H9 (cell line): ENCODE measurements at regions not wholly inside any gene's neighbourhood (a gene's known extent, or its start where the extent isn't known, plus 50 kb on each side); places are given as distances from the start of the nearest gene placed in this dataset.

Experiments used
- DNase-seq: peaks from one replicate; pipeline ENCODE4 v3.0.0-alpha.2; 2017
- H2AFZ ChIP-seq: one replicate; pipeline ENCODE4 v1.6.1; 2013; ENCODE audit warnings: mild to moderate bottlenecking, low read length, control low read depth, moderate library complexity
- H2AK5ac ChIP-seq: 2 replicates; pipeline ENCODE4 v1.6.1; 2013; ENCODE audit warnings: low read length, control low read depth, mixed read lengths; ENCODE audit not compliant: insufficient read length
- H2BK120ac ChIP-seq: one replicate; pipeline ENCODE4 v1.6.1; 2013; ENCODE audit warnings: low read depth, mild to moderate bottlenecking, low read length, control low read depth, inconsistent platforms; ENCODE audit not compliant: poor library complexity, severe bottlenecking
- H2BK12ac ChIP-seq: 2 replicates; pipeline ENCODE4 v1.6.1; 2013; ENCODE audit warnings: low read length, control low read depth, mixed read lengths, low read depth; ENCODE audit not compliant: insufficient read length
- H2BK15ac ChIP-seq: 2 replicates; pipeline ENCODE4 v1.6.1; 2013; ENCODE audit warnings: low read depth, low read length, control low read depth
- H2BK20ac ChIP-seq: one replicate; pipeline ENCODE4 v1.6.1; 2013; ENCODE audit warnings: low read depth, mild to moderate bottlenecking, low read length, control low read depth, inconsistent platforms; ENCODE audit not compliant: poor library complexity, severe bottlenecking
- H2BK5ac ChIP-seq: 2 replicates; pipeline ENCODE4 v1.6.1; 2013; ENCODE audit warnings: low read length, control low read depth, mixed read lengths; ENCODE audit not compliant: insufficient read length
- H3K14ac ChIP-seq: 2 replicates; pipeline ENCODE4 v1.6.1; 2013; ENCODE audit warnings: low read length, control low read depth; ENCODE audit not compliant: insufficient read depth
- H3K18ac ChIP-seq: 2 replicates; pipeline ENCODE4 v1.6.1; 2013; ENCODE audit warnings: low read depth, mild to moderate bottlenecking, mixed read lengths, low read length, control low read depth; ENCODE audit not compliant: insufficient read length
- H3K23ac ChIP-seq: 2 replicates; pipeline ENCODE4 v1.6.1; 2013; ENCODE audit warnings: low read length, control low read depth, mixed read lengths, low read depth; ENCODE audit not compliant: insufficient read length
- H3K23me2 ChIP-seq: 2 replicates; pipeline ENCODE4 v1.6.1; 2013; ENCODE audit warnings: low read depth, mild to moderate bottlenecking, mixed read lengths, low read length, control low read depth; ENCODE audit not compliant: insufficient read length, poor library complexity, severe bottlenecking
- H3K27ac ChIP-seq: 2 replicates; pipeline ENCODE4 v1.5.1; 2013; ENCODE audit warnings: low read length, control low read depth, mixed read lengths, low read depth; ENCODE audit not compliant: insufficient read length
- H3K27me3 ChIP-seq: 2 replicates; pipeline ENCODE4 v1.6.1; 2013; ENCODE audit warnings: low read length, control low read depth, inconsistent platforms; ENCODE audit not compliant: insufficient read depth
- H3K4ac ChIP-seq: 2 replicates; pipeline ENCODE4 v1.6.1; 2013; ENCODE audit warnings: low read depth, mild to moderate bottlenecking, control low read depth, inconsistent platforms, low read length, moderate library complexity
- H3K4me1 ChIP-seq: 2 replicates; pipeline ENCODE4 v1.6.1; 2013; ENCODE audit warnings: low read length, control low read depth, inconsistent platforms; ENCODE audit not compliant: insufficient read depth
- H3K4me2 ChIP-seq: 2 replicates; pipeline ENCODE4 v1.6.1; 2013; ENCODE audit warnings: low read length, control low read depth, mixed read lengths; ENCODE audit not compliant: insufficient read length, insufficient read depth
- H3K56ac ChIP-seq: 2 replicates; pipeline ENCODE4 v1.6.1; 2013; ENCODE audit warnings: low read depth, mild to moderate bottlenecking, mixed read lengths, low read length, control low read depth; ENCODE audit not compliant: insufficient read length
- H3K79me1 ChIP-seq: 2 replicates; pipeline ENCODE4 v1.6.1; 2013; ENCODE audit warnings: low read depth, mild to moderate bottlenecking, moderate library complexity, low read length, control low read depth, inconsistent platforms; ENCODE audit not compliant: insufficient read depth, poor library complexity, severe bottlenecking
- H3K79me2 ChIP-seq: 2 replicates; pipeline ENCODE4 v1.6.1; 2013; ENCODE audit warnings: low read length, control low read depth, inconsistent platforms; ENCODE audit not compliant: insufficient read depth
- H3K9ac ChIP-seq: 2 replicates; pipeline ENCODE4 v1.6.1; 2013; ENCODE audit warnings: low read length, control low read depth, mixed read lengths; ENCODE audit not compliant: insufficient read length; ENCODE audit errors: extremely low read depth
- H3K9me3 ChIP-seq: one replicate; pipeline ENCODE4 v1.6.1; 2013; ENCODE audit warnings: low read depth, low read length, inconsistent platforms; ENCODE audit not compliant: control insufficient read depth
- H3T11ph ChIP-seq: one replicate; pipeline ENCODE4 v1.6.1; 2013; ENCODE audit warnings: mild to moderate bottlenecking, low read length, control low read depth, inconsistent platforms
- H4K20me1 ChIP-seq: one replicate; pipeline ENCODE4 v1.6.1; 2013; ENCODE audit not compliant: control insufficient read depth, insufficient read length, insufficient read depth
- H4K5ac ChIP-seq: 2 replicates; pipeline ENCODE4 v1.6.1; 2013; ENCODE audit warnings: low read depth, mild to moderate bottlenecking, mixed read lengths, low read length, control low read depth; ENCODE audit not compliant: insufficient read length
- H4K8ac ChIP-seq: replicated peaks from 2 replicates; pipeline ENCODE4 v1.6.1; 2013; ENCODE audit warnings: low read length, control low read depth, mixed read lengths, low read depth; ENCODE audit not compliant: insufficient read length
- H4K91ac ChIP-seq: 2 replicates; pipeline ENCODE4 v1.6.1; 2013; ENCODE audit warnings: low read depth, mild to moderate bottlenecking, moderate library complexity, mixed read lengths, low read length, control low read depth; ENCODE audit not compliant: insufficient read length
- H3K27ac Mint-ChIP-seq, 3 experiments: 2 replicates in 2 of 3; 3 replicates in 1 of 3; pipeline ENCODE4 v1.8.0; 2020 to 2021; ENCODE audit warnings: mixed read lengths in 3 of 3, mild to moderate bottlenecking in 1 of 3, moderate library complexity in 1 of 3
- H3K27me3 Mint-ChIP-seq: 2 replicates; pipeline ENCODE4 v1.8.0; 2021; ENCODE audit warnings: low read depth, mild to moderate bottlenecking, moderate library complexity, mixed read lengths
- H3K36me3 Mint-ChIP-seq, 3 experiments: 2 replicates in 2 of 3; 3 replicates in 1 of 3; pipeline ENCODE4 v1.8.0; 2020 to 2021; ENCODE audit warnings: low read depth in 3 of 3, mixed read lengths in 3 of 3; ENCODE audit not compliant: insufficient read depth in 1 of 3
- H3K4me1 Mint-ChIP-seq, 2 experiments: 2 replicates each; pipeline ENCODE4 v1.8.0; 2020; ENCODE audit warnings: mixed read lengths in 2 of 2
- H3K4me3 Mint-ChIP-seq, 2 experiments: 2 replicates in 1 of 2; 3 replicates in 1 of 2; pipeline ENCODE4 v1.8.0; 2020 to 2021; ENCODE audit warnings: mild to moderate bottlenecking in 2 of 2, mixed read lengths in 2 of 2, moderate library complexity in 1 of 2
- H3K9me3 Mint-ChIP-seq, 2 experiments: 2 replicates in 1 of 2; 3 replicates in 1 of 2; pipeline ENCODE4 v1.8.0; 2020; ENCODE audit warnings: mild to moderate bottlenecking in 2 of 2, mixed read lengths in 2 of 2, moderate library complexity in 1 of 2
- CTCF ChIP-seq: fragments of 200-600 bp; sonication (generic); conservative IDR thresholded peaks from 3 replicates; pipeline ENCODE4 v1.8.0; 2021; ENCODE audit warnings: antibody characterized with exemption, mild to moderate bottlenecking
- WGBS: extraction: QIAGEN DNeasy Blood & Tissue Kit; methylation state at CpG from one replicate; pipeline ENCODE4 v1.1.7; 2013; ENCODE audit warnings: missing lambda C conversion rate, low lambda C conversion rate, mixed read lengths; ENCODE audit not compliant: insufficient read length; ENCODE audit errors: extremely low coverage; 5-methylcytosine and 5-hydroxymethylcytosine counted together

GRCh38 chr19:31470952-31471351 is 121.7 kb upstream of the TSHZ3 start:
- Mint-ChIP-seq H3K27ac (peak overlapping the region in 1 of 3 experiments; percentile 14; a peak in 1 of 7 replicates), H3K9me3 (no peaks in the 10 kb centered on the region; a peak in 1 of 5 replicates), H3K4me1 (peaks cover 3 to 8% of the 10 kb centered on the region in 2 experiments; a peak in 2 of 4 replicates), H3K4me3 (no peak overlapping the region), H3K27me3 (no peaks in the 10 kb centered on the region), H3K36me3 (peaks cover 0 to 4% (median 0%) of the 10 kb centered on the region in 3 experiments; a peak in 1 of 7 replicates)
- Histone ChIP-seq H3K23ac (no peak overlapping the region), H3K4ac (no peak overlapping the region), H3K56ac (no peak overlapping the region), H3K4me2 (no peak overlapping the region), H2AFZ (no peak overlapping the region), H2BK20ac (no peak overlapping the region), H2AK5ac (no peak overlapping the region), H4K91ac (no peak overlapping the region), H3K23me2 (no peaks in the 10 kb centered on the region), H3K79me2 (no peaks in the 10 kb centered on the region), H3K9me3 (no peaks in the 10 kb centered on the region), H3K14ac (no peak overlapping the region), H4K5ac (no peak overlapping the region), H2BK12ac (no peak overlapping the region), H2BK5ac (no peak overlapping the region), H3K79me1 (no peaks in the 10 kb centered on the region), H3K27ac (no peak overlapping the region), H2BK120ac (no peak overlapping the region), H3K9ac (no peak overlapping the region), H3K18ac (no peak overlapping the region), H3K27me3 (no peaks in the 10 kb centered on the region), H3T11ph (no peak overlapping the region), H4K20me1 (no peaks in the 10 kb centered on the region), H4K8ac (no peak overlapping the region), H3K4me1 (no peaks in the 10 kb centered on the region), H2BK15ac (no peak overlapping the region)
- no peak for TF ChIP-seq CTCF
- no peak for DNase-seq
- WGBS: no CpG with 5 or more reads among the region's 5 CpGs
